ENCODE measurements at regions not wholly inside any gene's neighbourhood (a gene's known extent, or its start where the extent isn't known, plus 50 kb on each side); places are given as distances from the start of the nearest gene placed in this dataset.

- TF ChIP-seq FOXM1 (IDR thresholded peaks at IDR 0.05; ENCODE audit: borderline replicate concordance) (no peak), TARDBP (IDR thresholded peaks at IDR 0.05) (no peak), SP1 (IDR thresholded peaks at IDR 0.05) (no peak), LEF1 (IDR thresholded peaks at IDR 0.05; ENCODE audit: borderline replicate concordance) (no peak), SUZ12 (IDR thresholded peaks at IDR 0.05) (no peak), BHLHE40 (IDR thresholded peaks at IDR 0.05; ENCODE audit: borderline replicate concordance) (no peak), FOXK2 (IDR thresholded peaks at IDR 0.05) (no peak), ARNT (IDR thresholded peaks at IDR 0.05) (no peak), CTBP1 (IDR thresholded peaks at IDR 0.05; ENCODE audit: borderline replicate concordance) (no peak), HDGF (IDR thresholded peaks at IDR 0.05; ENCODE audit: borderline replicate concordance) (no peak), NFRKB (IDR thresholded peaks at IDR 0.05) (no peak)
These were observed 512.4 kb upstream of the TMPO start for GRCh38 chr12:98002887-98003493.
